ENCODE measurements at regions not wholly inside any gene's neighbourhood (a gene's known extent, or its start where the extent isn't known, plus 50 kb on each side); places are given as distances from the start of the nearest gene placed in this dataset.

DNA sequence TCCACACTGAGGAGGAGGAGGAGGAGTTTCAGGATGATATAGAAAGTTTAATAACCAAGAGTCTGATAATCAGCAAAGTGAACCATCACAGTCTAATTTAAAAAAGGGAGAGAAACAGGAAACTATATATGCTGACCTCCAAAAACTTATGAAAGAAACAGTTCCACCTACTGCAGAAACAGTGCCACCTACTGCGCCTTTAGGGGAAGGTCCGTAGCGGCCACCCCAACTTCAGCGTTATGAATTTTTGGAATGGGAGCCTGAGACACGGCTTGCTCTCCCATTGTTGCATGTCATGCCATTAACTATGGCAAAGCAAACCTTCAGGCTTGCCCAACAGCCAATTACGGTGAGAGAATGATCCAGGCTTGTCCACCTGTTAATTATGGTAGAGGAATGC lies 1719.2 kb upstream of the LRRTM1 start:
- ChIA-PET POLR2A (no interaction called here), CTCF (no interaction called here)
- no peaks in the 10 kb centered on the region for H3K36me3 ChIP-seq (ENCODE audit: control insufficient read depth in 2 of 2, insufficient read depth in 1 of 2, low read length in 2 of 2)
- TF ChIP-seq HOXA7 (CRISPR knock-in tag; IDR thresholded peaks at IDR 0.05; ENCODE audit: borderline replicate concordance) (no peak), ZNF654 (tag by site-specific recombination; IDR thresholded peaks at IDR 0.05; ENCODE audit: low read depth) (peak; percentile 24)
- no peaks in the 10 kb centered on the region for H3K4me1 ChIP-seq (ENCODE audit: control insufficient read depth, insufficient read depth, low read length)
- no peak overlapping the region for H3K4me3 ChIP-seq (ENCODE audit: low read depth, low read length)
- no peaks in the 10 kb centered on the region for H3K9me3 ChIP-seq (ENCODE audit: control insufficient read depth, insufficient read depth, low read depth, low read length)
- no peak overlapping the region for H3K27ac ChIP-seq (ENCODE audit: extremely low read depth, low read depth, low read length)

DNA sequence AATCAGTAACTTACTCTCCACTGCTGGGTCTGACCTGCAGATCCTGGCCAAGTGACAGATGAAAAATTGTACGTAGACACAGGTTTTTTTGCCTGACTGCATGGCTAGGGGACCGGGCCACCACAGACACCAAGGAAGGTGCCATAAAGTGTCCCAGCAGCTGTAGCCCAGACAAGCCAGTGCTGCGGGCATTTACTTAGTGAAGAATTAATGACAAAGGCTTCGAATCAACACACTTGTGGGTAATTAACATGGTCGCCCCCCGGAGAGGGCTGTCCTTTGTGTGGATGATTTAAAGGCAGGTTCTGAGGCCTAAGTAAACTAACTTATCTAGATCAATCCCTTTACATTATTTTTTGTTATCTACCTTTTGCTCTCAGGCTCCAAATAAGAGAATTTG lies 1709.1 kb upstream of the LRRTM1 start:
- CTCF ChIA-PET: no interaction called here
- TF ChIP-seq ZNF324 (tag by site-specific recombination; IDR thresholded peaks at IDR 0.05): no peak
- no peak for TF ChIP-seq HOXA7 (CRISPR knock-in tag; IDR thresholded peaks at IDR 0.05; ENCODE audit: borderline replicate concordance)
- TF ChIP-seq ZNF416 (tag by site-specific recombination; IDR thresholded peaks at IDR 0.05): no peak
- TF ChIP-seq ZNF157 (tag by site-specific recombination; IDR thresholded peaks at IDR 0.05): no peak
- TF ChIP-seq, protein P1, sequence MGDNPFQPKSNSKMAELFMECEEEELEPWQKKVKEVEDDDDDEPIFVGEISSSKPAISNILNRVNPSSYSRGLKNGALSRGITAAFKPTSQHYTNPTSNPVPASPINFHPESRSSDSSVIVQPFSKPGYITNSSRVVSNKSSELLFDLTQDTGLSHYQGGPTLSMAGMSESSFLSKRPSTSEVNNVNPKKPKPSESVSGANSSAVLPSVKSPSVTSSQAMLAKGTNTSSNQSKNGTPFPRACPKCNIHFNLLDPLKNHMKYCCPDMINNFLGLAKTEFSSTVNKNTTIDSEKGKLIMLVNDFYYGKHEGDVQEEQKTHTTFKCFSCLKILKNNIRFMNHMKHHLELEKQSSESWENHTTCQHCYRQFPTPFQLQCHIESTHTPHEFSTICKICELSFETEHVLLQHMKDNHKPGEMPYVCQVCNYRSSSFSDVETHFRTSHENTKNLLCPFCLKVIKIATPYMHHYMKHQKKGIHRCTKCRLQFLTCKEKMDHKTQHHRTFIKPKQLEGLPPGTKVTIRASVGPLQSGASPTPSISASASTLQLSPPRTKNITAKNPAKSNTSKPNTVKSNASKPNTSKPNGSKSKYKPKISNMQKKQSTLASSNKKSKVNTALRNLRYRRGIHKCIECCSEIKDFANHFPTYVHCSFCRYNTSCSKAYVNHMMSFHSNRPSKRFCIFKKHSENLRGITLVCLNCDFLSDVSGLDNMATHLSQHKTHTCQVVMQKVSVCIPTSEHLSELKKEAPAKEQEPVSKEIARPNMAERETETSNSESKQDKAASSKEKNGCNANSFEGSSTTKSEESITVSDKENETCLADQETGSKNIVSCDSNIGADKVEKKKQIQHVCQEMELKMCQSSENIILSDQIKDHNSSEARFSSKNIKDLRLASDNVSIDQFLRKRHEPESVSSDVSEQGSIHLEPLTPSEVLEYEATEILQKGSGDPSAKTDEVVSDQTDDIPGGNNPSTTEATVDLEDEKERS (tag by site-specific recombination; IDR thresholded peaks at IDR 0.05): no peak
- TF ChIP-seq, protein P2, sequence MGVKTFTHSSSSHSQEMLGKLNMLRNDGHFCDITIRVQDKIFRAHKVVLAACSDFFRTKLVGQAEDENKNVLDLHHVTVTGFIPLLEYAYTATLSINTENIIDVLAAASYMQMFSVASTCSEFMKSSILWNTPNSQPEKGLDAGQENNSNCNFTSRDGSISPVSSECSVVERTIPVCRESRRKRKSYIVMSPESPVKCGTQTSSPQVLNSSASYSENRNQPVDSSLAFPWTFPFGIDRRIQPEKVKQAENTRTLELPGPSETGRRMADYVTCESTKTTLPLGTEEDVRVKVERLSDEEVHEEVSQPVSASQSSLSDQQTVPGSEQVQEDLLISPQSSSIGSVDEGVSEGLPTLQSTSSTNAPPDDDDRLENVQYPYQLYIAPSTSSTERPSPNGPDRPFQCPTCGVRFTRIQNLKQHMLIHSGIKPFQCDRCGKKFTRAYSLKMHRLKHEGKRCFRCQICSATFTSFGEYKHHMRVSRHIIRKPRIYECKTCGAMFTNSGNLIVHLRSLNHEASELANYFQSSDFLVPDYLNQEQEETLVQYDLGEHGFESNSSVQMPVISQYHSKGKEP (tag by site-specific recombination; IDR thresholded peaks at IDR 0.05): no peak
- TF ChIP-seq WT1 (tag by site-specific recombination; IDR thresholded peaks at IDR 0.05): no peak
- TF ChIP-seq, protein P3, sequence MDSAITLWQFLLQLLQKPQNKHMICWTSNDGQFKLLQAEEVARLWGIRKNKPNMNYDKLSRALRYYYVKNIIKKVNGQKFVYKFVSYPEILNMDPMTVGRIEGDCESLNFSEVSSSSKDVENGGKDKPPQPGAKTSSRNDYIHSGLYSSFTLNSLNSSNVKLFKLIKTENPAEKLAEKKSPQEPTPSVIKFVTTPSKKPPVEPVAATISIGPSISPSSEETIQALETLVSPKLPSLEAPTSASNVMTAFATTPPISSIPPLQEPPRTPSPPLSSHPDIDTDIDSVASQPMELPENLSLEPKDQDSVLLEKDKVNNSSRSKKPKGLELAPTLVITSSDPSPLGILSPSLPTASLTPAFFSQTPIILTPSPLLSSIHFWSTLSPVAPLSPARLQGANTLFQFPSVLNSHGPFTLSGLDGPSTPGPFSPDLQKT (IDR thresholded peaks at IDR 0.05; ENCODE audit: borderline replicate concordance, low read depth, low read length): no peak
- TF ChIP-seq ZNF544 (tag by site-specific recombination; IDR thresholded peaks at IDR 0.05): no peak
- no peak for TF ChIP-seq KLF8 (tag by site-specific recombination; IDR thresholded peaks at IDR 0.05)
- TF ChIP-seq, protein P4, sequence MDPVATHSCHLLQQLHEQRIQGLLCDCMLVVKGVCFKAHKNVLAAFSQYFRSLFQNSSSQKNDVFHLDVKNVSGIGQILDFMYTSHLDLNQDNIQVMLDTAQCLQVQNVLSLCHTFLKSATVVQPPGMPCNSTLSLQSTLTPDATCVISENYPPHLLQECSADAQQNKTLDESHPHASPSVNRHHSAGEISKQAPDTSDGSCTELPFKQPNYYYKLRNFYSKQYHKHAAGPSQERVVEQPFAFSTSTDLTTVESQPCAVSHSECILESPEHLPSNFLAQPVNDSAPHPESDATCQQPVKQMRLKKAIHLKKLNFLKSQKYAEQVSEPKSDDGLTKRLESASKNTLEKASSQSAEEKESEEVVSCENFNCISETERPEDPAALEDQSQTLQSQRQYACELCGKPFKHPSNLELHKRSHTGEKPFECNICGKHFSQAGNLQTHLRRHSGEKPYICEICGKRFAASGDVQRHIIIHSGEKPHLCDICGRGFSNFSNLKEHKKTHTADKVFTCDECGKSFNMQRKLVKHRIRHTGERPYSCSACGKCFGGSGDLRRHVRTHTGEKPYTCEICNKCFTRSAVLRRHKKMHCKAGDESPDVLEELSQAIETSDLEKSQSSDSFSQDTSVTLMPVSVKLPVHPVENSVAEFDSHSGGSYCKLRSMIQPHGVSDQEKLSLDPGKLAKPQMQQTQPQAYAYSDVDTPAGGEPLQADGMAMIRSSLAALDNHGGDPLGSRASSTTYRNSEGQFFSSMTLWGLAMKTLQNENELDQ (tag by site-specific recombination; IDR thresholded peaks at IDR 0.05; ENCODE audit: low read depth): no peak
- TF ChIP-seq, protein P5, sequence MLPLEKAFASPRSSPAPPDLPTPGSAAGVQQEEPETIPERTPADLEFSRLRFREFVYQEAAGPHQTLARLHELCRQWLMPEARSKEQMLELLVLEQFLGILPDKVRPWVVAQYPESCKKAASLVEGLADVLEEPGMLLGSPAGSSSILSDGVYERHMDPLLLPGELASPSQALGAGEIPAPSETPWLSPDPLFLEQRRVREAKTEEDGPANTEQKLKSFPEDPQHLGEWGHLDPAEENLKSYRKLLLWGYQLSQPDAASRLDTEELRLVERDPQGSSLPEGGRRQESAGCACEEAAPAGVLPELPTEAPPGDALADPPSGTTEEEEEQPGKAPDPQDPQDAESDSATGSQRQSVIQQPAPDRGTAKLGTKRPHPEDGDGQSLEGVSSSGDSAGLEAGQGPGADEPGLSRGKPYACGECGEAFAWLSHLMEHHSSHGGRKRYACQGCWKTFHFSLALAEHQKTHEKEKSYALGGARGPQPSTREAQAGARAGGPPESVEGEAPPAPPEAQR (tag by site-specific recombination; IDR thresholded peaks at IDR 0.05): no peak
- TF ChIP-seq, protein P6, sequence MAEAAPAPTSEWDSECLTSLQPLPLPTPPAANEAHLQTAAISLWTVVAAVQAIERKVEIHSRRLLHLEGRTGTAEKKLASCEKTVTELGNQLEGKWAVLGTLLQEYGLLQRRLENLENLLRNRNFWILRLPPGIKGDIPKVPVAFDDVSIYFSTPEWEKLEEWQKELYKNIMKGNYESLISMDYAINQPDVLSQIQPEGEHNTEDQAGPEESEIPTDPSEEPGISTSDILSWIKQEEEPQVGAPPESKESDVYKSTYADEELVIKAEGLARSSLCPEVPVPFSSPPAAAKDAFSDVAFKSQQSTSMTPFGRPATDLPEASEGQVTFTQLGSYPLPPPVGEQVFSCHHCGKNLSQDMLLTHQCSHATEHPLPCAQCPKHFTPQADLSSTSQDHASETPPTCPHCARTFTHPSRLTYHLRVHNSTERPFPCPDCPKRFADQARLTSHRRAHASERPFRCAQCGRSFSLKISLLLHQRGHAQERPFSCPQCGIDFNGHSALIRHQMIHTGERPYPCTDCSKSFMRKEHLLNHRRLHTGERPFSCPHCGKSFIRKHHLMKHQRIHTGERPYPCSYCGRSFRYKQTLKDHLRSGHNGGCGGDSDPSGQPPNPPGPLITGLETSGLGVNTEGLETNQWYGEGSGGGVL (tag by site-specific recombination; IDR thresholded peaks at IDR 0.05): no peak
- no peak for TF ChIP-seq ZNF626 (tag by site-specific recombination; IDR thresholded peaks at IDR 0.05)
- TF ChIP-seq MZF1 (tag by site-specific recombination; IDR thresholded peaks at IDR 0.05; ENCODE audit: borderline replicate concordance): no peak
- TF ChIP-seq ZFHX2 (tag by site-specific recombination; conservative IDR thresholded peaks at IDR 0.05): no peak
- no peak for TF ChIP-seq ZNF510 (tag by site-specific recombination; IDR thresholded peaks at IDR 0.05; ENCODE audit: insufficient replicate concordance)
- no peak for TF ChIP-seq KLF1 (tag by site-specific recombination; IDR thresholded peaks at IDR 0.05)
- TF ChIP-seq EGR2 (tag by site-specific recombination; IDR thresholded peaks at IDR 0.05; ENCODE audit: low read depth): no peak

More for the DNA sequence above, 1709.1 kb upstream of the LRRTM1 start:
- H3K36me3 ChIP-seq (ENCODE audit: control insufficient read depth in 2 of 2, insufficient read depth in 1 of 2, low read length in 2 of 2): no peaks in the 10 kb centered on the region
- H3K4me3 ChIP-seq (ENCODE audit: low read depth, low read length): no peak overlapping the region
- no peak overlapping the region for H3K27ac ChIP-seq (ENCODE audit: extremely low read depth, low read depth, low read length)
- H3K9me3 ChIP-seq (ENCODE audit: control insufficient read depth, insufficient read depth, low read depth, low read length): no peaks in the 10 kb centered on the region
- H3K4me1 ChIP-seq (ENCODE audit: control insufficient read depth, insufficient read depth, low read length): no peaks in the 10 kb centered on the region
- POLR2A ChIA-PET: no interaction called here

Data from HEK293 (cell line).